HL-60 (cell line): ENCODE measurements at regions not wholly inside any gene's neighbourhood (a gene's known extent, or its start where the extent isn't known, plus 50 kb on each side); places are given as distances from the start of the nearest gene placed in this dataset.

ENCODE experiments used
- DNase-seq, 2 experiments: peaks; one replicate each; pipeline ENCODE4 v3.0.0-alpha.2; 2010 to 2020; ENCODE audit warnings: low read depth in 1 of 2, low spot score in 1 of 2
- H3K27ac ChIP-seq: fragments of 250-450 bp; sonication (Bioruptor Pico); replicated peaks from 2 replicates; pipeline ENCODE4 v1.5.1; 2020; ENCODE audit warnings: mild to moderate bottlenecking, moderate library complexity
- H3K27me3 ChIP-seq: fragments of 250-450 bp; sonication (Bioruptor Pico); 2 replicates; pipeline ENCODE4 v1.5.1; 2021; ENCODE audit warnings: mild to moderate bottlenecking, moderate library complexity; ENCODE audit not compliant: insufficient read depth, poor library complexity, severe bottlenecking
- H3K4me3 ChIP-seq: replicated peaks from 2 replicates; pipeline ENCODE4 v1.5.1; 2011; ENCODE audit warnings: mild to moderate bottlenecking, control low read depth, low read length; ENCODE audit not compliant: insufficient read depth
- GABPA ChIP-seq: IDR thresholded peaks from 2 replicates; pipeline ENCODE4 v1.6.1; 2012; ENCODE audit warnings: low read depth
- POLR2AphosphoS5 ChIP-seq: IDR thresholded peaks from 2 replicates; pipeline ENCODE4 v1.6.1; 2012; ENCODE audit warnings: low read depth
- SPI1 ChIP-seq: IDR thresholded peaks from 2 replicates; pipeline ENCODE4 v1.6.1; 2012; ENCODE audit warnings: low read depth, mild to moderate bottlenecking, borderline replicate concordance
- TF ChIP-seq, protein P1 (sequence below): IDR thresholded peaks from one replicate; pipeline ENCODE4 v1.5.1; 2011; ENCODE audit warnings: low read length, control low read depth, inconsistent platforms; ENCODE audit not compliant: insufficient read depth
- TF ChIP-seq, protein P2 (sequence below): IDR thresholded peaks from 2 replicates; pipeline ENCODE4 v1.6.1; 2012; ENCODE audit warnings: low read depth; ENCODE audit not compliant: insufficient replicate concordance

DNA sequence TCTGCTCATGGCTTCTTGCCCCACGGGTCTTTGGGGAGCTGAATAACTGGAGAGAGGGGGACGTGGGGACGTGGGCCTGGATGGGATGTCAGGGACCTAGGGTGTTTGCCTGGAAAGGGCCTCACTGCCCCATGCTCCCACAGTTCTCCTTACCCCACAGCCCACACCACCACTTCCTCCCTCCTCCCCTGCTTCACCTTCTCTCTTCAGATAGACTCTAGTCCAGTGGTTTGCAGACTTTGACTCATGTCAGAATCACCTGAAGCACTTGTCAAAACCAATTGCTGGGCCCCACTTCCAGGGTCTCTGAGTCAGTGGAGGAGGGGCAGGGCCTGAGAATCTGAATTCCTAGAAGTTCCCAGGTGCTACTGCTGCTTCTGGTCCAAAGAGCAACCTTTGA, 327.4 kb downstream of the RPS24 start:
- H3K27ac ChIP-seq, result no peak overlapping the region
- no peak overlapping the region for H3K4me3 ChIP-seq
- TF ChIP-seq SPI1 (peak; percentile 83), POLR2AphosphoS5 (no peak)
- TF ChIP-seq, protein P1, sequence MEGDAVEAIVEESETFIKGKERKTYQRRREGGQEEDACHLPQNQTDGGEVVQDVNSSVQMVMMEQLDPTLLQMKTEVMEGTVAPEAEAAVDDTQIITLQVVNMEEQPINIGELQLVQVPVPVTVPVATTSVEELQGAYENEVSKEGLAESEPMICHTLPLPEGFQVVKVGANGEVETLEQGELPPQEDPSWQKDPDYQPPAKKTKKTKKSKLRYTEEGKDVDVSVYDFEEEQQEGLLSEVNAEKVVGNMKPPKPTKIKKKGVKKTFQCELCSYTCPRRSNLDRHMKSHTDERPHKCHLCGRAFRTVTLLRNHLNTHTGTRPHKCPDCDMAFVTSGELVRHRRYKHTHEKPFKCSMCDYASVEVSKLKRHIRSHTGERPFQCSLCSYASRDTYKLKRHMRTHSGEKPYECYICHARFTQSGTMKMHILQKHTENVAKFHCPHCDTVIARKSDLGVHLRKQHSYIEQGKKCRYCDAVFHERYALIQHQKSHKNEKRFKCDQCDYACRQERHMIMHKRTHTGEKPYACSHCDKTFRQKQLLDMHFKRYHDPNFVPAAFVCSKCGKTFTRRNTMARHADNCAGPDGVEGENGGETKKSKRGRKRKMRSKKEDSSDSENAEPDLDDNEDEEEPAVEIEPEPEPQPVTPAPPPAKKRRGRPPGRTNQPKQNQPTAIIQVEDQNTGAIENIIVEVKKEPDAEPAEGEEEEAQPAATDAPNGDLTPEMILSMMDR, result no peak
- DNase-seq, result peak in 1 of 2 experiments; percentile 50
- no peaks in the 10 kb centered on the region for H3K27me3 ChIP-seq

DNA sequence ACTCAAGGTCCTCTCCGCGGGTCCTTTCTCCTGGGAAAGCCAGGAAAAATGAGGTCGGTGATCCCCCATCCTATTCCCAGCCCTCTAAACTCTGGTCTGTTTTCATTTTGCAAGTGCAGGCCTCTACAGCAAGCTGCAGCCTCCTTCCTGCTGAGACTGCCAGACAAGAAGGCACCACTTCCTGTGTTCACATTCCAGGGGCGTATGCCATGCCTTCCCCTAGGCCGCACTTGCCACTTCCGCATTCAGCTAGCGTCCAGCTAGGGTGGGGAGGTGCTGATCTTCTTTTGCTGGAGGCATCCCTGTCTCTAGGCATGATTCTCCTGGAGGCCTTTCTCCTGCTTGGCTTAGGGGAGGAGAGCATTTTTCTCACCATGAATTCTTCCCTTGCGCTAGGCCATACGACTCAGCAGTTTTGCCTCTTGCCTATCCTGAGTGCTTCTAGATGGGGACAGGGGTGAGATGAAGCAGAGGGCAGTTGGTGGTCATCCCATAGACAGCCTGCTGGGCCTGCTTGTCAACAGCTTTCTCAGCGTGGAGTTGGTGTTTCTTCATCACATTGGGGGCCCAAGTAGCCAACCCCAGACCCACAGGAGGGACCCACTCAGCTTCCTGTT, 328.9 kb downstream of the RPS24 start:
- H3K4me3 ChIP-seq, result no peak overlapping the region
- TF ChIP-seq, protein P1, result no peak
- TF ChIP-seq SPI1 (peak; percentile 95), POLR2AphosphoS5 (0 out of 2 replicates have a peak, but pooled peaks have one; percentile 40), GABPA (peak; percentile 52)
- TF ChIP-seq, protein P2, sequence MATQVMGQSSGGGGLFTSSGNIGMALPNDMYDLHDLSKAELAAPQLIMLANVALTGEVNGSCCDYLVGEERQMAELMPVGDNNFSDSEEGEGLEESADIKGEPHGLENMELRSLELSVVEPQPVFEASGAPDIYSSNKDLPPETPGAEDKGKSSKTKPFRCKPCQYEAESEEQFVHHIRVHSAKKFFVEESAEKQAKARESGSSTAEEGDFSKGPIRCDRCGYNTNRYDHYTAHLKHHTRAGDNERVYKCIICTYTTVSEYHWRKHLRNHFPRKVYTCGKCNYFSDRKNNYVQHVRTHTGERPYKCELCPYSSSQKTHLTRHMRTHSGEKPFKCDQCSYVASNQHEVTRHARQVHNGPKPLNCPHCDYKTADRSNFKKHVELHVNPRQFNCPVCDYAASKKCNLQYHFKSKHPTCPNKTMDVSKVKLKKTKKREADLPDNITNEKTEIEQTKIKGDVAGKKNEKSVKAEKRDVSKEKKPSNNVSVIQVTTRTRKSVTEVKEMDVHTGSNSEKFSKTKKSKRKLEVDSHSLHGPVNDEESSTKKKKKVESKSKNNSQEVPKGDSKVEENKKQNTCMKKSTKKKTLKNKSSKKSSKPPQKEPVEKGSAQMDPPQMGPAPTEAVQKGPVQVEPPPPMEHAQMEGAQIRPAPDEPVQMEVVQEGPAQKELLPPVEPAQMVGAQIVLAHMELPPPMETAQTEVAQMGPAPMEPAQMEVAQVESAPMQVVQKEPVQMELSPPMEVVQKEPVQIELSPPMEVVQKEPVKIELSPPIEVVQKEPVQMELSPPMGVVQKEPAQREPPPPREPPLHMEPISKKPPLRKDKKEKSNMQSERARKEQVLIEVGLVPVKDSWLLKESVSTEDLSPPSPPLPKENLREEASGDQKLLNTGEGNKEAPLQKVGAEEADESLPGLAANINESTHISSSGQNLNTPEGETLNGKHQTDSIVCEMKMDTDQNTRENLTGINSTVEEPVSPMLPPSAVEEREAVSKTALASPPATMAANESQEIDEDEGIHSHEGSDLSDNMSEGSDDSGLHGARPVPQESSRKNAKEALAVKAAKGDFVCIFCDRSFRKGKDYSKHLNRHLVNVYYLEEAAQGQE, result no peak
- H3K27me3 ChIP-seq, result no peaks in the 10 kb centered on the region
- H3K27ac ChIP-seq, result peak overlapping the region; percentile 68
- peak; percentile 66 to 87 for DNase-seq

DNA sequence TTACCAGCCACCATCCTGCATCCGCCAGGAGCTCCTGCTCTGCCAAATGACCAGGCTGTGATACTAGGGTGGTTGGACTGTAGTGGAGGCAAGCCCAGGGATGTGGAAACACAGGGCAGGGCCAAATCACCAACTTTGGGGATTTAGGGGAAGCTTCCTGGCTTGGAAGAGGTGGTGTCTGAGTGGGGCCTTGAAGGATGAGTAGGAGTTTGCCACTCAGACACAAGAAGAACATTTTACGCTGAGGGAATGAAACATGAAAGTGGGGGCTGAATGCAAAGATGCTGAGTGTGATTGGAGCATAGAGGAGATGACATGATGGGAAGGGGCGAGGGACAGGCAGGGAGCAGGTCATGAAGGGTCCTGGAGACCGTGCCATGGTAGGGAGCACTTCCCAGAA, 329.5 kb downstream of the RPS24 start:
- Histone ChIP-seq H3K4me3 (no peak overlapping the region), H3K27ac (no peak overlapping the region), H3K27me3 (no peaks in the 10 kb centered on the region)
- no peak for DNase-seq
- TF ChIP-seq, protein P2, result no peak
- TF ChIP-seq POLR2AphosphoS5, result no peak
- TF ChIP-seq GABPA, result no peak
- TF ChIP-seq, protein P1, result no peak
- TF ChIP-seq SPI1, result no peak

DNA sequence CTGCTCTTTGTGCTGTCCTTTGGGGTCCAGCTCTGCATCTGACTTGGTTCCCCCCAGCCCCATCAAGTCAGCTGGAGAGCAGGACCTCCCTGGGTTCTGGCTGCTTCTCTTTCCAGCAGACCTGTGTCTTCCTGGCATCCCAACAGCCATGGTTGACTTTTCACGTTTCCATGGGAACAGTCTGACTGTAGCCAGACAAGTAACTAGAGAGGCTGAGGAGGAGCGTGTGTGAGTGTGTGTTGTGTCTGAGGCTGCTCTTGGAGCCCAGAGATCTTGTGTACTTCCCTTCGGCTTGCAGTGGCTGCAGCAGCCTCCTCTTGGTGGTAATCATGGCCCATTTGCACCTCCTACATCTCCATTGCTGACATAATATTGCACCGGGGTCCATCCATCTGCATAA, 332.0 kb downstream of the RPS24 start:
- TF ChIP-seq GABPA, result no peak
- no peak for TF ChIP-seq POLR2AphosphoS5
- no peak for TF ChIP-seq SPI1
- TF ChIP-seq, protein P2, result no peak
- TF ChIP-seq, protein P1, result no peak
- Histone ChIP-seq H3K27me3 (no peaks in the 10 kb centered on the region), H3K27ac (no peak overlapping the region), H3K4me3 (no peak overlapping the region)
- no peak for DNase-seq
